ENCODE measurements at regions not wholly inside any gene's neighbourhood (a gene's known extent, or its start where the extent isn't known, plus 50 kb on each side); places are given as distances from the start of the nearest gene placed in this dataset.

- Mint-ChIP-seq H3K27ac (no peak overlapping the region), H3K4me1 (no peaks in the 10 kb centered on the region), H3K9me3 (no peaks in the 10 kb centered on the region), H3K36me3 (no peaks in the 10 kb centered on the region), H3K27me3 (peaks cover 0 to 1% (median 0%) of the 10 kb centered on the region in 5 donors), H3K4me3 (no peak overlapping the region)
- ATAC-seq (no peak), DNase-seq (no peak)
- POLR2A ChIA-PET = no interaction called here
Measured at GRCh38 chr2:48874282-48874681, 118.8 kb upstream of the LHCGR start.

DNA sequence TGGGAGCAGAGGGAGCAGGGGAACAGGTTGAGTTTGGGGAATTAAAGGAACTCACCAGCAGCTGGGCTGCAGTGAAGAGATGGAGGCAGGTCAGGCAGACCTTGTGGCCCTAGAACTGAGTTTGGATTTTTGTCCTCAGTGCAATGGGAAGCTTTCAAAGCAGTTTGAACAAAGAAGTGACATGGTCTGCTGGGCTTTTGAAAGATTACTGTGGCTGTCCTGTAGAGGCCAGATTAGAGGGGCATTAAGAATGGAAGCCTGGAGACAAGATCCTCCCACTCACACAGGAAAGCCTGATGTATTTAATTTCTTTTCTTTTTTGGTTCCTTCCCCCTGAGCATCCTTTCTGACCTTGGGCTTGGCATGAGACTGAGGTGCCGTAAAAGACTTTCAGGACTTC lies 118.1 kb upstream of the LHCGR start:
- Mint-ChIP-seq H3K4me1 (no peaks in the 10 kb centered on the region), H3K36me3 (no peaks in the 10 kb centered on the region), H3K27ac (no peak overlapping the region), H3K4me3 (no peak overlapping the region), H3K27me3 (peaks cover 0 to 1% (median 0%) of the 10 kb centered on the region in 5 donors), H3K9me3 (no peaks in the 10 kb centered on the region)
- ATAC-seq (no peak), DNase-seq (no peak)
- POLR2A ChIA-PET = no interaction called here

- no peak for ATAC-seq
- no peak for DNase-seq
- Mint-ChIP-seq H3K27me3 (peaks cover 0 to 2% (median 0%) of the 10 kb centered on the region in 5 donors), H3K36me3 (no peaks in the 10 kb centered on the region), H3K4me3 (no peak overlapping the region), H3K9me3 (no peaks in the 10 kb centered on the region), H3K4me1 (no peaks in the 10 kb centered on the region), H3K27ac (no peak overlapping the region)
- POLR2A ChIA-PET = no interaction called here
Measured at GRCh38 chr2:48870942-48871341, 115.4 kb upstream of the LHCGR start.

DNA sequence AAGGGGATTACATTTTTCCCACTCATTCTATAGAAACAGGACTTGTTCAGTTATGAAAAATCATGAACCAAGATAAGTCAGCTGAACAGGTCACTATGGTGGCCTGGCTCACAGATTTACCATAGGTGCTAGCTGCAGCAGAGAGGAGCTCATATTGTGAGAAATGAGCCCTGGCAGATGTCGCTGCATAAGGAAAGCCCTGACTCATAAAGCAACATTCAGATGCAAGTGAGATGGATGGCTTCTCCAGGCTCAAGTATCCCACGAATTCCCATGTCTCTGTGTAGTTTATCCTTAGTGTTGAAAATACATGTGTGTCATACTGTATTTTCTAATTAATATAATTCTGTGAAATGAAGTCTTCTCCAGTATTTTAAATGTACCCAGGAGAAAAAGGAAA lies 115.0 kb upstream of the LHCGR start:
- POLR2A ChIA-PET = no interaction called here
- Mint-ChIP-seq H3K4me3 (no peak overlapping the region), H3K27me3 (peaks cover 0 to 2% (median 0%) of the 10 kb centered on the region in 5 donors), H3K9me3 (no peaks in the 10 kb centered on the region), H3K27ac (no peak overlapping the region), H3K36me3 (no peaks in the 10 kb centered on the region), H3K4me1 (no peaks in the 10 kb centered on the region)
- no peak for DNase-seq
- no peak for ATAC-seq

DNA sequence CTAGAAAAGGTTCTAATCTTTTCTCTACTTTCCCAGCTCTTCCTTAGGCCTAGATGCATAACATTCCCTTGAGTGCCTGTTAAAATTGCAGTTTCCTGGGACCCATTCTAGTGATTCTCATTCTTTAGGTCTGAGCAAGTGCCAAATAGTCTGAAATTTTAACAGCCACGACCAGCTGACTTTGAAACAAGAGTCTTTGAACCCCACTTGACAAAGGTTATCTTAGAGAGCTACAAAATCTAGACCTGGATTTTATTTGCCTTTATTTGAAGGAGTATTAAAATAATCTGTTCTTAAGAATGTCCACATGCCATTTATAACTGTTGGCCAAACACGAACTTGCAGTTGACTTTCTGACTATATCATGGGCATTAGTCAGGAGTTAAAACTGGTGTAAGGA lies 110.2 kb upstream of the LHCGR start:
- ATAC-seq = no peak
- no peak overlapping the region for H3K27ac Mint-ChIP-seq
- peaks cover 0 to 4% (median 0%) of the 10 kb centered on the region in 9 donors for H3K9me3 Mint-ChIP-seq
- no peak overlapping the region for H3K4me3 Mint-ChIP-seq
- no peaks in the 10 kb centered on the region for H3K36me3 Mint-ChIP-seq
- peaks cover 0 to 10% (median 2%) of the 10 kb centered on the region in 5 donors for H3K27me3 Mint-ChIP-seq
- POLR2A ChIA-PET = interaction anchor here (0.5 kb wide), 1 partner anchor 56 kb away, joined by 3 read pairs; no protein-coding TSS in a partner anchor
- H3K4me1 Mint-ChIP-seq = no peaks in the 10 kb centered on the region
- DNase-seq = no peak

DNA sequence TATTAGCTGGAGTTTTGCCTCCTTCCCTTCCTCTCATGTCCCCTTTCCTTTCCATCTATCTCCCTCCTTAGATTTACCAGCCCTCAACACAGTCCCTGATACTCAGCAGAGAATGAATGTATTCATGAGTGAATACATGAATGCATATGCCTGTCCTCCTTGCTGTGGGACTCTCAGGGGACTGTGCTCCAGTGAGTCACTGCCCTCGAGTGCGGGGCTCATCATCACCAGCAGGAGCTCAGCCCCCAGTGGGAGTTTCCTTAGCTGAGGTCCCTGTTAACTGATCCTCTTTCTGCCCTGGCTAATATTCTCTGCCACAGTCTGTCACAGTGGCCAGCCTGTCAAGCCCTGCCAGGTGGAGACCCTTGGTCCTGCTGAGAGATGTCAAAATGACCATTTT lies 104.9 kb upstream of the LHCGR start:
- peaks cover 0 to 4% (median 0%) of the 10 kb centered on the region in 9 donors for H3K9me3 Mint-ChIP-seq
- DNase-seq = no peak
- H3K4me1 Mint-ChIP-seq = no peaks in the 10 kb centered on the region
- POLR2A ChIA-PET = no interaction called here
- H3K27me3 Mint-ChIP-seq = peaks cover 7 to 25% (median 10%) of the 10 kb centered on the region in 5 donors
- no peak overlapping the region for H3K27ac Mint-ChIP-seq
- no peak overlapping the region for H3K4me3 Mint-ChIP-seq
- no peak for ATAC-seq
- H3K36me3 Mint-ChIP-seq = no peaks in the 10 kb centered on the region

GRCh38 chr2:48856657-48857056 lies 101.1 kb upstream of the LHCGR start:
- H3K9me3 Mint-ChIP-seq = peaks cover 0 to 7% (median 0%) of the 10 kb centered on the region in 9 donors
- no peaks in the 10 kb centered on the region for H3K4me1 Mint-ChIP-seq
- H3K4me3 Mint-ChIP-seq = no peak overlapping the region
- ATAC-seq (no peak), DNase-seq (no peak)
- H3K27me3 Mint-ChIP-seq = peaks cover 7 to 22% (median 12%) of the 10 kb centered on the region in 5 donors
- no peak overlapping the region for H3K27ac Mint-ChIP-seq
- H3K36me3 Mint-ChIP-seq = no peaks in the 10 kb centered on the region
- POLR2A ChIA-PET = no interaction called here

DNA sequence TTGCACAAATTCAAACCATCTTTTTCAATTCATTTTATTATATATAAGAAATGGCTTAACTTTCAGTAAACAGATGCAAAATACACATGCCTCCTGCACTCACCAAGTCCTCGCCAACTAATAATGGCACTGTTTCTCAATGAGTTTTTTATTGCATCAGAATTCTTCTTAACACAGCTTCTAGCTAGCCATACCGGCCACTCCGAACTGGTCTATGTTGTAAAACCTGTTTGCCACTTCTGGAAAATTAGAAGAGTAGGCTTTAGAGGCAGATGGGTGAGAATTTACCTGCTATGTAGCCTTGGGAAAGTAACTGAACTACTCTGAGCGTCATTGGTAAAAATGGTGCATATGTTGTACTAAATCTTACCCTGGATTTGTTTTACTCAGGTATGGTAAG lies 100.6 kb upstream of the LHCGR start:
- Mint-ChIP-seq H3K36me3 (no peaks in the 10 kb centered on the region), H3K9me3 (peaks cover 0 to 7% (median 0%) of the 10 kb centered on the region in 9 donors), H3K4me1 (no peaks in the 10 kb centered on the region), H3K27ac (no peak overlapping the region), H3K4me3 (no peak overlapping the region), H3K27me3 (peaks cover 7 to 27% (median 13%) of the 10 kb centered on the region in 5 donors)
- POLR2A ChIA-PET = no interaction called here
- ATAC-seq (no peak), DNase-seq (no peak)

GRCh38 chr2:48855142-48855541 lies 99.6 kb upstream of the LHCGR start:
- Mint-ChIP-seq H3K4me1 (no peaks in the 10 kb centered on the region), H3K36me3 (no peaks in the 10 kb centered on the region), H3K4me3 (no peak overlapping the region), H3K27me3 (peaks cover 7 to 27% (median 16%) of the 10 kb centered on the region in 5 donors), H3K27ac (no peak overlapping the region), H3K9me3 (peaks cover 0 to 6% (median 0%) of the 10 kb centered on the region in 9 donors)
- ATAC-seq = no peak
- POLR2A ChIA-PET = no interaction called here
- DNase-seq = no peak

DNA sequence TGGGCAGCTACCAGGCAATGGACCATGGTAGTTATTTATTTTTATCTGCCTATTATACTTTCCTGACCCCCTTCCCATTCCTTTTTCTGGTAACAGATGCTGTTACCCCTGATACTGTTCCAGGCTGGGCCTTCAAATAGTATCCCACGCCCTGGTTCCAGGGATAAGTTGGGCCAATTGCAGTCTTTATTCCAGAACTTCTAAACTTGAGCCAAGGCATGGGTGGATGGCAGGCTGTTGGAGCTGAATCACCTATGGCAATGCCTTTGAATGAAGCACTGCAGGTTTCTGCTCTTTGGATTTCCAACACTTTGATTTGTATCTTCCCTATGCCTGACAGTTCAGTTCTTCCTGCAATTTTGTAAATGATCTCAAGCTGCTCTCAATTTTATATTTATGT lies 99.2 kb upstream of the LHCGR start:
- POLR2A ChIA-PET = no interaction called here
- Mint-ChIP-seq H3K36me3 (no peaks in the 10 kb centered on the region), H3K27ac (no peak overlapping the region), H3K4me1 (no peaks in the 10 kb centered on the region), H3K9me3 (peaks cover 0 to 6% (median 0%) of the 10 kb centered on the region in 9 donors), H3K4me3 (no peak overlapping the region), H3K27me3 (peaks cover 7 to 27% (median 16%) of the 10 kb centered on the region in 5 donors)
- DNase-seq = no peak
- no peak for ATAC-seq

DNA sequence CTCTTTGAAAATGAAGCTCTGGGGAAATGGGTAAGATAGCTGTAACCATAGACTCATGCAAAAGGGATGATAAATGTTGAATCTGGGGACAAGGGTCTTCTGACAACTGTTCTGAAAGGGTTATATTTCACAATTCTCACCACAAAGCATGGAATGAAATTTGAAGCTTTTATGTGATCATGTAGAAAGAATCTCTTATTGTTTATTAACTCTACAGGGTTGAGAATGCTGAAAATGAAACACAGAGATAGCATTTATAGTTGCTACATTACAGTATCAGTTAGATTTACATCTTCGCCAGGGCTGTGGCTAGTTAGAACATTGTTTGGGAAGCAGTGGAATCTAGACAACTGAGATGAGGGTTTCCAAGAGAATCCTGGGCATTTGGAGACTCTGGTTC lies 97.4 kb upstream of the LHCGR start:
- no peaks in the 10 kb centered on the region for H3K36me3 Mint-ChIP-seq
- DNase-seq = no peak
- no peak overlapping the region for H3K27ac Mint-ChIP-seq
- peaks cover 7 to 27% (median 16%) of the 10 kb centered on the region in 5 donors for H3K27me3 Mint-ChIP-seq
- peaks cover 0 to 6% (median 0%) of the 10 kb centered on the region in 9 donors for H3K9me3 Mint-ChIP-seq
- no peak for ATAC-seq
- no peaks in the 10 kb centered on the region for H3K4me1 Mint-ChIP-seq
- H3K4me3 Mint-ChIP-seq = no peak overlapping the region
- POLR2A ChIA-PET = no interaction called here

DNA sequence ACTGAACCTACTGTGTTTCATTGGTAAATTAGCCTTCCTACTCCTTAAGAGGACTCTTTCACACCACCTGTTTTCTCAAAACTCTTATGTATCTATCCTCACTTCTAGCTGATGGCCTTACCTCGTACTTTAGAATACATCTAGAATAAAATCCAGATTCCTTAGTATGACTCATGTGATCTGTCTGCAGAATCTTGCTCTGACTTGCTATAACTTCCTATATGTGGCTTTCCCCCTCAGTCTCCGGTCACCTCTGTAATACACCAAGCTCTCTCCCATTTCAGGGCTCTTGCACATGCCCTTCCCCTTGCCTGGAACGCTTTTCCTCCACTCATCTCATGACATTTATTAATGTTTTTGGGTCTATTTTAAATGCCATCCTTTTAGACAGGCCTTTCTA lies 95.6 kb upstream of the LHCGR start:
- ATAC-seq = no peak
- Mint-ChIP-seq H3K27ac (no peak overlapping the region), H3K27me3 (peaks cover 2 to 13% (median 11%) of the 10 kb centered on the region in 5 donors), H3K4me3 (no peak overlapping the region), H3K4me1 (no peaks in the 10 kb centered on the region), H3K36me3 (no peaks in the 10 kb centered on the region), H3K9me3 (peaks cover 0 to 6% (median 0%) of the 10 kb centered on the region in 9 donors)
- POLR2A ChIA-PET = no interaction called here
- no peak for DNase-seq

DNA sequence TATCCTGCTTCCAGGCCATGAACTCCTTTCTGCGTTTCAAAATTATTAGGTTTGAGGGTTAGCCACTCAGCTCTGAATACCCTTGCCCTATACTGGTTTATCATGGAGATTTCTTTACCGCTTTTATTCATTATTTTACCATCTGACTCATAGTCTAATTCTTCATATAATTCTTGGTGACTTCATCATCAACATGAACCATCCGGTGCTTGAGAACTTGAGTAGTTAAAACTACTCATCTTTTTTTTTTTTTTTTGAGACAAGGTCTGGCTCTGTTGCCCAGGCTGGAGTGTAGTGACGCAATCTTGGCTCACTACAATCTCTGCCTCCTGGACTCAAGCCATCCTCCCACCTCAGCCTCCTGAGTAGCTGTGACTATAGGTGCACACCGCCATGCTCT lies 94.2 kb upstream of the LHCGR start:
- peaks cover 0 to 6% (median 0%) of the 10 kb centered on the region in 9 donors for H3K9me3 Mint-ChIP-seq
- no peak overlapping the region for H3K27ac Mint-ChIP-seq
- POLR2A ChIA-PET = no interaction called here
- DNase-seq = no peak
- H3K27me3 Mint-ChIP-seq = peaks cover 0 to 16% (median 9%) of the 10 kb centered on the region in 5 donors
- H3K4me1 Mint-ChIP-seq = no peaks in the 10 kb centered on the region
- ATAC-seq = no peak
- no peaks in the 10 kb centered on the region for H3K36me3 Mint-ChIP-seq
- H3K4me3 Mint-ChIP-seq = no peak overlapping the region

- POLR2A ChIA-PET = no interaction called here
- Mint-ChIP-seq H3K27me3 (peaks cover 6 to 17% (median 12%) of the 10 kb centered on the region in 5 donors), H3K36me3 (no peaks in the 10 kb centered on the region), H3K27ac (no peak overlapping the region), H3K9me3 (peaks cover 0 to 10% (median 0%) of the 10 kb centered on the region in 9 donors), H3K4me3 (no peak overlapping the region), H3K4me1 (no peaks in the 10 kb centered on the region)
- ATAC-seq (no peak), DNase-seq (no peak)
Measured at GRCh38 chr2:48845684-48846083, 90.2 kb upstream of the LHCGR start.
